Omental fat pad (tissue), 3 donors: ENCODE measurements at regions not wholly inside any gene's neighbourhood (a gene's known extent, or its start where the extent isn't known, plus 50 kb on each side); places are given as distances from the start of the nearest gene placed in this dataset.
A peak's percentile ranks its signal among the peaks of the same experiment; 100 is the strongest.
"Not testable (repeated sequence)": the region's sequence is repeated elsewhere in the genome, so short reads cannot be mapped to it uniquely, and the experiment has no call there.

Source experiments
- ATAC-seq: fragments of 150-250 bp; one replicate; pipeline ENCODE4 v1.9.1; 2016; ENCODE audit warnings: mild to moderate bottlenecking, moderate library complexity; ENCODE audit not compliant: low FRiP score
- DNase-seq: peaks from one replicate; pipeline ENCODE4 v3.0.0-alpha.2; 2019; ENCODE audit warnings: low spot score
- CTCF ChIP-seq, 3 donors: fragments of 450-650 bp; IDR thresholded peaks; one replicate each; pipeline ENCODE4 v1.5.1; 2016 to 2017; ENCODE audit warnings: antibody characterized with exemption in 3 of 3, mild to moderate bottlenecking in 3 of 3, moderate library complexity in 2 of 3

GRCh38 chr9:87781331-87781730 lies 55.4 kb downstream of the CTSL start:
- ATAC-seq (no peak), DNase-seq (no peak)
- no peak for TF ChIP-seq CTCF (IDR thresholded peaks at IDR 0.05)

- ATAC-seq (no peak), DNase-seq (no peak)
- no peak for TF ChIP-seq CTCF (IDR thresholded peaks at IDR 0.05)
Observed at GRCh38 chr9:87783180-87783579, 57.3 kb downstream of the CTSL start.

DNA sequence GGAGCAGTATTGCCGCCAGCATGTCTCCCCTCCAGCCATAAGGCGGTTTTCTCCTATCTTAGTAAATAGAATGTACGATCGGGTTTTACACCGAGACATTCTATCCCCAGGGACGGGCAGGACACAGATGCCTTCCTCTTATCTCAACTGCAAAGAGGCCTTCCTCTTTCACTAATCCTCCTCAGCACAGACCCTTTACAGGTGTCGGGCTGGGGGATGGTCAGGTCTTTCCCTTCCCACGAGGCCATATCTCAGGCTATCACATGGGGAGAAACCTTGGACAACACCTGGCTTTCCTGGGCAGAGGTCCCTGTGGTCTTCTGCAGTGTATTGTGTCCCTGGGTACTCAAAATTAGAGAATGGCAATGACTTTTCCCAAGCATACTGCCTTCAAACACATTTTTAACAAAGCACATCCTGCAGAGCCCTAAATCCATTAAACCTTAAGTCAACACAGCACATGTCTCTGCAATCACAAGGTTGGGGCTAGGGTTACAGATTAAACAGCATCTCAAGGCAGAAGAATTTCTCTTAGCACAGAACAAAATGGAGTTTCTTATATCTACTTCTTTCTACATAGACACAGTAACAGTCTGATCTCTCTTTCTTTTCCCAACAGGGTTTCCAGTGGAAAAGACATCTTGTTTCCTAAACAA lies 59.5 kb downstream of the CTSL start:
- not testable (repeated sequence) for DNase-seq, ATAC-seq

DNA sequence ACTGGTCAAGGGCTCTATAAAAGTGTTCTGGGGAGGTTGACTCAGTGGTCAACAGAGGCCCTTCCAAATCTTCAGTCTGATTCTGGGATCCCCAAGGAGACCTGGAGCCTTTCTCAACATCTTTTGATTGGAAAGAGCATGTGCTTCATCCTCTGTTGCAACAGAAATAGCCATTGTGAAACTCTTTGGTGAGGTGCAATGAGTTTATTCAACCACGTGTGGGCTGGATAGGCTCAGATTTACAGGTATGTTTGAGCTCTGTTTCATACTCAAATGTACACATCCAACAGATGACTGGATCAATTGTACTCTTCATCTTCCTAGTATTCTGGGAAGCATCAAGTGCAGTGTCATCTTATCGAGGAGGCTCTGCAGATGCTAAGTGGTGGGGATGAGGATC lies 60.5 kb downstream of the CTSL start:
- no peak for TF ChIP-seq CTCF (IDR thresholded peaks at IDR 0.05)
- ATAC-seq (no peak), DNase-seq (no peak)

DNA sequence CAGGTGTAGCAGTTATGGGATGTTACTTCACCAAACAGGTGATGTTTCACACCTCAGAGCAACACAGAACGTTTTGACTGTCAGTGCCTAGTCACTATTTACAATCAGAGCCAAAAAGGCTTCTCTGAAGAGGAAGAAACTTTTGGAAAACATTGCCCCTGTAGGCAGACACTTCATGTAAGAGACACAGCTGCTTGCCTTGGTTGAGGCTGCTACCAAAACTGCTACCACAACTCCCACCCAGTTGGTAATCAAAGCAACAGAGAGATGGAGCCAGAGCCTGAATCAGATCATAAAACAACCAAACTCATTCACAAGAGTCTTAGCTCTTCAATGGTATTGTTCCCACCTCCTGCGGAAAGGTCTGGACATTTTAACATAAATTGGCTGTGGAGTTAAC lies 61.0 kb downstream of the CTSL start:
- ATAC-seq (peak; percentile 16), DNase-seq (no peak)
- no peak for TF ChIP-seq CTCF (IDR thresholded peaks at IDR 0.05)

- no peak for TF ChIP-seq CTCF (IDR thresholded peaks at IDR 0.05)
- ATAC-seq (no peak), DNase-seq (no peak)
Observed at GRCh38 chr9:87787735-87788134, 61.8 kb downstream of the CTSL start.

DNA sequence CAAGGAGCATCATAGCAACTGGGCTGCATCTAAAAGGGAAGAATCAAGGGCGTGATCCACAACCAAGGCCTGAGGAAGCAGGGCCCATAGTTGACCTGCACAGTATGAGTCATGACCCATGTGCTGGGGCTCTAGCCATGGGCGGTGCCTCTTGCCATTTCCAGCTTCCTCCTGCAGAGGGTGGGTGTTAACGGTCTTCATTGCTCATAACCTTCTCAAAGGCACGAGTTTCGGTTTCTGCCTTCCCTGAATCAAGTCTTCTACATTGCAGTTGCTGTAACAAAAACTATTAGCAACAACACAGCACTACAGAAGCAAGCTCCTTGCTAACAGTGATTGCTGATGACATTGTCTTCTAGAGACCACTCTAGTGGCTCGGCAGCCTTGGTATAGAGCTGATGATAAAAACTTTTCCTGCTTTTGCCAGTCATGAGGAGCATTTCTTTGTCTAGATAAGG lies 66.9 kb downstream of the CTSL start:
- DNase-seq = peak; percentile 61
- no peak for TF ChIP-seq CTCF (IDR thresholded peaks at IDR 0.05)
- peak; percentile 93 for ATAC-seq
